ENCODE measurements at regions not wholly inside any gene's neighbourhood (a gene's known extent, or its start where the extent isn't known, plus 50 kb on each side); places are given as distances from the start of the nearest gene placed in this dataset.
A peak's percentile ranks its signal among the peaks of the same experiment; 100 is the strongest.

DNA sequence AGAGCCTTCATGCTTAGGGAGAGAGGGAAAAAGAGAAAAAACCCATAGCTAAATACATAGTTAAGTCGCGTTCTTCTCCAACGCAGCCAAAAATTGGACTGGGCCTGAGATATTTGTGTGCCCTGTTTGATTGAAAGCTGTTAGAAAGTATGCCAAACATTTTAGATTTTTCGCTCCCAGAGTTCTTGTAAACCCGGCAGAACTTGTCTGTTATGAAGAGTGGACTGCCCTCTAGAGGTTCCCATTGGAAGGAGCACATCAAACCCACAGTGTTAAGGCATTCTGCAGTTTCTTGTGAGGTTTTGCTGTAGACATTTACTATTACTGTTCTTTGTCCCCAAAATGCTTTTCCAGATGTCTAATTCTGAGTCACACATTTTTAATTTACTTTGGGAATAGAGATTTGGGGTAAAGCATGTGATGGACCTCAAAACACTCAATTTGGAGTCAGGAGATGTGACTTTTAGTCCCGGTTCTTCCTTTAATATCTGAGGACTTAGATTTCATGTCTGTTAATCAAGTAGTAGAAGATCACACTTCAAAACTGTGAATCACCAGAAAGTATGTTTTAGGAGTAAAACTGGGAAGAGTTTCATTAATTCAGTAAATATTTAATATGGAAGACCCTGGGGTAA, 96.6 kb downstream of the PCSK1 start:
- no peaks in the 10 kb centered on the region for H3K9me3 Mint-ChIP-seq (ENCODE audit: low read depth)
- DNase-seq (ENCODE audit: low spot score, unreplicated experiment), result peak; percentile 36
- H3K4me1 Mint-ChIP-seq (ENCODE audit: low read depth), result peaks cover 29% of the 10 kb centered on the region
- H3K36me3 Mint-ChIP-seq (ENCODE audit: insufficient read depth), result no peaks in the 10 kb centered on the region
- TF ChIP-seq, protein P1, sequence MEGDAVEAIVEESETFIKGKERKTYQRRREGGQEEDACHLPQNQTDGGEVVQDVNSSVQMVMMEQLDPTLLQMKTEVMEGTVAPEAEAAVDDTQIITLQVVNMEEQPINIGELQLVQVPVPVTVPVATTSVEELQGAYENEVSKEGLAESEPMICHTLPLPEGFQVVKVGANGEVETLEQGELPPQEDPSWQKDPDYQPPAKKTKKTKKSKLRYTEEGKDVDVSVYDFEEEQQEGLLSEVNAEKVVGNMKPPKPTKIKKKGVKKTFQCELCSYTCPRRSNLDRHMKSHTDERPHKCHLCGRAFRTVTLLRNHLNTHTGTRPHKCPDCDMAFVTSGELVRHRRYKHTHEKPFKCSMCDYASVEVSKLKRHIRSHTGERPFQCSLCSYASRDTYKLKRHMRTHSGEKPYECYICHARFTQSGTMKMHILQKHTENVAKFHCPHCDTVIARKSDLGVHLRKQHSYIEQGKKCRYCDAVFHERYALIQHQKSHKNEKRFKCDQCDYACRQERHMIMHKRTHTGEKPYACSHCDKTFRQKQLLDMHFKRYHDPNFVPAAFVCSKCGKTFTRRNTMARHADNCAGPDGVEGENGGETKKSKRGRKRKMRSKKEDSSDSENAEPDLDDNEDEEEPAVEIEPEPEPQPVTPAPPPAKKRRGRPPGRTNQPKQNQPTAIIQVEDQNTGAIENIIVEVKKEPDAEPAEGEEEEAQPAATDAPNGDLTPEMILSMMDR (IDR thresholded peaks at IDR 0.05; ENCODE audit: unreplicated experiment), result peak; percentile 91
- H3K4me3 Mint-ChIP-seq (ENCODE audit: low read depth), result no peak overlapping the region
- no peak overlapping the region for H3K27ac Mint-ChIP-seq
- H3K27me3 Mint-ChIP-seq, result no peaks in the 10 kb centered on the region

DNA sequence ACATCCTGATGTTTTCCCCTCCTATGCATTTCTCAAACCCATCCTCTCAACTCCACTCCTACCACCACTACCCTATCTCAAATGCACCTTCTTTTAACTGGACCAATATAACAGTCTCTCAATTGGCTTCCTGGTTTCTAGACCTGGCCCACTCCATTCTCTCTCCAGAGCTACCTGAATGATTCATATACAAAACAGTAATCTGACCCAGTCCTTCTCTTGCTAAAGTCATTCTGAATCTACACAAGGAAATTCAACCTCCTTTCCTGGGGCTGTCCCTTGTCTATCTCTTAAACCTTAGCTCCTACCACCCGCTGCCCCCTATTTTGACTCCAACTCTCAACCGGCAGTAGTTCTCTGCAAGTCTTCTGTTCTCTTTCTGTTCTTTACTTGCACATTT, 97.2 kb downstream of the PCSK1 start:
- H3K27ac Mint-ChIP-seq, result no peak overlapping the region
- no peaks in the 10 kb centered on the region for H3K9me3 Mint-ChIP-seq (ENCODE audit: low read depth)
- no peak for DNase-seq (ENCODE audit: low spot score, unreplicated experiment)
- H3K36me3 Mint-ChIP-seq (ENCODE audit: insufficient read depth), result no peaks in the 10 kb centered on the region
- H3K4me1 Mint-ChIP-seq (ENCODE audit: low read depth), result peaks cover 34% of the 10 kb centered on the region
- TF ChIP-seq, protein P1 (IDR thresholded peaks at IDR 0.05; ENCODE audit: unreplicated experiment), result no peak
- no peak overlapping the region for H3K4me3 Mint-ChIP-seq (ENCODE audit: low read depth)
- H3K27me3 Mint-ChIP-seq, result no peaks in the 10 kb centered on the region

DNA sequence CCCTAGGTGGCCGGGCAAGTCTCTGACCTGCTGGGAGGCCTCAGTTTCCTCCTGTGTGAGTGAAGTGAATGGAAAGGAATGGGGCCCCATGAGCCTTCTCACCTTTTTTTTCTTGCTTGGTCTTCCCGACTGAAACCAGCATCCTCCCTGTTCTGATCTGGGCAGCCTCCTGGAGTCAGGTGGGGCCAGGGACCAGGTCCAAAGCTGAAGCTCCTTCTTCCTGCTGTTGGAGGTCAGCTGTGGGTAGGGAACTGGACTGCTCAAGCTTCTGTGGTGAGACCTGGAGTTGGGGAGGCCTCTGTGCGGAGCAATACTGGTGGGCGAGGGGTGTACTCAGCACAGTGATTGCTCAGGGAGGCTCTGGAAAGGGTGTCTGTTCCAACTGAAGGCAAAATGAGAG, 99.7 kb downstream of the PCSK1 start:
- Mint-ChIP-seq H3K27ac (peak overlapping the region; percentile 93), H3K9me3 (ENCODE audit: low read depth) (no peaks in the 10 kb centered on the region), H3K4me3 (ENCODE audit: low read depth) (no peak overlapping the region), H3K27me3 (no peaks in the 10 kb centered on the region), H3K4me1 (ENCODE audit: low read depth) (peaks cover 41% of the 10 kb centered on the region), H3K36me3 (ENCODE audit: insufficient read depth) (no peaks in the 10 kb centered on the region)
- TF ChIP-seq, protein P1 (IDR thresholded peaks at IDR 0.05; ENCODE audit: unreplicated experiment), result no peak
- no peak for DNase-seq (ENCODE audit: low spot score, unreplicated experiment)

DNA sequence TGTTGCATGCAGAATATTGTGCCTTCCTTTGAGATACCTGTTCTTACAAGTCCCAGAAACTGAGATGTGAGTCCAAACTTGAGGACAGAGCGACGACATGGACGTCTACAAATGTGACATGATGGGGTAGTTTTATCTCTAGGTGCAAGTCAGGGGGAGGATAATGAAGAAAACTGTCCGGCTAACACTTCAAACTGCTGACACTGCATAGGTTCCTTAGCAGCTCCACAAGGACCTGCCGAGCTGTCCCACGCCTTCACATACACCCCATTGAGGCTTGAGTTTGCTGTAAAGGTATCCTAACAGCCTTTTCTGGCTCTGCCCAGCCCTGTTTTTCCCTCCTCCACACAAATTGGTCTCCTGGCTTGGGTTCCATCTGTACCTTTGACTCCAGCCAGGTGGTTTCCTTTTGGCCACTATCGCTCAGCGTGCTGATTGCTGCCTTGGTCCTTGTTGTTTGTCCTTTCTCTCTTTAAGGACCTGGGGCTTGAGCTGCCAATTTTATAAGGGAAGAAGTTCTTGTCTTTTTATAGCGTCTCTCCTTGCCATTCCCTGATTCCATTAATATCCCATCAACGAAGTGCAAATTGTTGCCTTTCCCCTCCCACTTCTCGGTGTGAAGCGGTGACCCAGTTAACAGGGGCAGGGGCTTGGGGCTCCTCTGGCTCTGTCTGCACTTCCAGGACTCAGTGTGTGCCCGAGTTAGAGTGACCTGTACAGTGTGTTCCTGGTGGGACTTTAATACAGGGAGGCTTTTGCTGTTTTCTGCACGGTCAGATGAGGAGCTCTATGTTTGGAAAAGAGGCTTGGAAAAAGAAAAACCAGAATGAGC, 100.3 kb downstream of the PCSK1 start:
- no peak for DNase-seq (ENCODE audit: low spot score, unreplicated experiment)
- no peaks in the 10 kb centered on the region for H3K9me3 Mint-ChIP-seq (ENCODE audit: low read depth)
- H3K4me3 Mint-ChIP-seq (ENCODE audit: low read depth), result peak overlapping the region; percentile 23
- H3K4me1 Mint-ChIP-seq (ENCODE audit: low read depth), result peaks cover 44% of the 10 kb centered on the region
- no peaks in the 10 kb centered on the region for H3K27me3 Mint-ChIP-seq
- peak overlapping the region; percentile 93 for H3K27ac Mint-ChIP-seq
- TF ChIP-seq, protein P1 (IDR thresholded peaks at IDR 0.05; ENCODE audit: unreplicated experiment), result no peak
- no peaks in the 10 kb centered on the region for H3K36me3 Mint-ChIP-seq (ENCODE audit: insufficient read depth)

DNA sequence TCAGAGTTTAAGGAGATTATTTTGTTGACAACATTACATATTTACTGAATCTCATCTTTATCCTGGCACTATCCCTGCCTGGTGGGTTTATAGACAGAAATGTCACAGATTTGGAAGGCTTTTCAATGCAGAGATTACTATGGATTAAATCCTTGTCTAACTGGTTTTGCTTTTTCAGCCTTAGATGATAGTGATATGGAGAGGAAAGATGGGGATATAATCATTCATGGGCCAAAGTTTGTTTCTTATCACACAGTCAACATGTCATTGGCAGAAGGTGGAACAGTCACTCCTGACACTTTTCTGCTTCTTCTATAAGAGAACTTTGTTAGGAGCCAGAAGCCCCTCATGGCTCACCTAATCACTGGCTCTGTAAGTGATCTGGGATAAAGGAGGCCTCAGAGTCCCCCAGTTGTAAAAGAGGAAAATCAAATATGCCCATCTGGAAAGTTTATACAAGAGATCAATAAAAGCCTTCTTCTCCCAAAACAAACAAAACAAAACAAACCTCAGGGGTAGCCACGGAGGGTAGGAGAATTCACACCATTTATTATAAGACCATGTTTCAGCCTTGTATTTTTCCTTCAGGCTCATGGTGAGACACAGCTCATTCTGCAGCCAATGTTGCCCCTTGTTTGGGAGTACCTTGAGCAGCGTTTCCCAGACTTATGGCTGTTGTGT, 101.2 kb downstream of the PCSK1 start:
- Mint-ChIP-seq H3K4me1 (ENCODE audit: low read depth) (peaks cover 45% of the 10 kb centered on the region), H3K4me3 (ENCODE audit: low read depth) (peak overlapping the region; percentile 25), H3K27ac (peak overlapping the region; percentile 75), H3K36me3 (ENCODE audit: insufficient read depth) (no peaks in the 10 kb centered on the region), H3K27me3 (no peaks in the 10 kb centered on the region), H3K9me3 (ENCODE audit: low read depth) (no peaks in the 10 kb centered on the region)
- DNase-seq (ENCODE audit: low spot score, unreplicated experiment), result no peak
- TF ChIP-seq, protein P1 (IDR thresholded peaks at IDR 0.05; ENCODE audit: unreplicated experiment), result no peak
